ENCODE measurements at regions not wholly inside any gene's neighbourhood (a gene's known extent, or its start where the extent isn't known, plus 50 kb on each side); places are given as distances from the start of the nearest gene placed in this dataset.

DNA sequence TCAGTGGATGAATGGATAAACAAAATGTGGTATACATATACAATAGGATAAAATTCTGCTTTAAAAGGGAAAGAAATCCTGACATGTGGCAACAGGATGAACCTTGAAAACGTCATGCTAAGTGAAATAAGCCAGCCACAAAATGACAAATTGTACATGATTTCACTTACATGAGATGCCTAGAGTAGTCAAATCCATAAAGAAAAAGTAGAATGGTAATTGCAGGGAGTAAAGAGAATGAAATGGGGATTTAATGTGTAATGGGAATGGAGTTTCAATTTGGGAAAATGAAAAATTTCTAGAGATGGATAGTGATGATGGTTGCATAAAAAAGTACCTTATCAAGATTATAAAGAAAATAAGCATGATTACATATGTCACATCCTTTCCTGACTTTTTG is 1489.2 kb upstream of the C9orf72 start:
- Histone ChIP-seq H3K4me1 (replicated peaks) (no peaks in the 10 kb centered on the region), H3K27ac (no peak overlapping the region), H3K27me3 (replicated peaks; ENCODE audit: insufficient read depth) (no peaks in the 10 kb centered on the region), H3K9me3 (no peaks in the 10 kb centered on the region), H3K4me3 (no peak overlapping the region), H3K36me3 (no peaks in the 10 kb centered on the region)
- TF ChIP-seq CTCF (IDR thresholded peaks at IDR 0.05) (no peak), POLR2A (IDR thresholded peaks at IDR 0.05) (no peak), POLR2AphosphoS5 (IDR thresholded peaks at IDR 0.05) (no peak)
- 52% methylated on average over 1 of the region's 1 CpG for WGBS
- intact Hi-C loops (cut with DNase I), result no loop called here
- no peak for DNase-seq (ENCODE audit: low spot score)

DNA sequence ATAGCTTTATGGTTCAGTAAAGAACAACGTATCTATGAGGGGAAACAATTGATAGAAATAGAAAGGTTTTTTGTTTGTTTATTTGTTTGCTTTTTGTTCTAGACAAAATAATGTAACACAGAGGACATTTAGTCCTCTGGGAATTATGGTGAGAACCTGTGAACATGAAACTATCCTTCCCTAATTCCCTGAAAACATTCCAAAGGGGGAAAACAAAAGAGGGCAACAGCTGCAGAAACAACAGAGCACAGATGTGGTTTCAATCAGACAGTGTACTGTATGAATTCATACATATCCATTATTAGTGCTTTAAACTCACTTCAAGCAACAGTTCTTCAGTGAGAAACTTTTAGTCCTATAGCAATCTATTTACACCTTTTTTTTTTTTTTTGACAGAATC is 1489.8 kb upstream of the C9orf72 start:
- H3K27ac ChIP-seq, result no peak overlapping the region
- intact Hi-C loops (cut with DNase I), result no loop called here
- TF ChIP-seq POLR2A (IDR thresholded peaks at IDR 0.05) (no peak), CTCF (IDR thresholded peaks at IDR 0.05) (no peak), POLR2AphosphoS5 (IDR thresholded peaks at IDR 0.05) (no peak)
- DNase-seq (ENCODE audit: low spot score), result no peak
- no peaks in the 10 kb centered on the region for H3K36me3 ChIP-seq
- no peak overlapping the region for H3K4me3 ChIP-seq
- H3K27me3 ChIP-seq (replicated peaks; ENCODE audit: insufficient read depth), result no peaks in the 10 kb centered on the region
- no peaks in the 10 kb centered on the region for H3K9me3 ChIP-seq
- WGBS, result 70% methylated on average over 1 of the region's 1 CpG
- no peaks in the 10 kb centered on the region for H3K4me1 ChIP-seq (replicated peaks)

GRCh38 chr9:29066141-29066640 is 1492.9 kb upstream of the C9orf72 start:
- Histone ChIP-seq H3K27me3 (replicated peaks; ENCODE audit: insufficient read depth) (no peaks in the 10 kb centered on the region), H3K36me3 (no peaks in the 10 kb centered on the region), H3K9me3 (no peaks in the 10 kb centered on the region), H3K27ac (no peak overlapping the region), H3K4me3 (no peak overlapping the region), H3K4me1 (replicated peaks) (no peaks in the 10 kb centered on the region)
- TF ChIP-seq POLR2A (IDR thresholded peaks at IDR 0.05), result no peak
- no peak for TF ChIP-seq CTCF (IDR thresholded peaks at IDR 0.05)
- TF ChIP-seq POLR2AphosphoS5 (IDR thresholded peaks at IDR 0.05), result no peak
- intact Hi-C loops (cut with DNase I), result no loop called here
- WGBS, result 89% methylated on average over 3 of the region's 3 CpGs
- DNase-seq (ENCODE audit: low spot score), result no peak

GRCh38 chr9:29068461-29068860 is 1495.2 kb upstream of the C9orf72 start:
- Histone ChIP-seq H3K4me1 (replicated peaks) (no peaks in the 10 kb centered on the region), H3K4me3 (no peak overlapping the region), H3K9me3 (no peaks in the 10 kb centered on the region), H3K36me3 (no peaks in the 10 kb centered on the region), H3K27ac (no peak overlapping the region), H3K27me3 (replicated peaks; ENCODE audit: insufficient read depth) (no peaks in the 10 kb centered on the region)
- 45% methylated on average over 2 of the region's 2 CpGs for WGBS
- DNase-seq (ENCODE audit: low spot score), result no peak
- intact Hi-C loops (cut with DNase I), result no loop called here
- TF ChIP-seq CTCF (IDR thresholded peaks at IDR 0.05) (no peak), POLR2AphosphoS5 (IDR thresholded peaks at IDR 0.05) (no peak), POLR2A (IDR thresholded peaks at IDR 0.05) (no peak)

DNA sequence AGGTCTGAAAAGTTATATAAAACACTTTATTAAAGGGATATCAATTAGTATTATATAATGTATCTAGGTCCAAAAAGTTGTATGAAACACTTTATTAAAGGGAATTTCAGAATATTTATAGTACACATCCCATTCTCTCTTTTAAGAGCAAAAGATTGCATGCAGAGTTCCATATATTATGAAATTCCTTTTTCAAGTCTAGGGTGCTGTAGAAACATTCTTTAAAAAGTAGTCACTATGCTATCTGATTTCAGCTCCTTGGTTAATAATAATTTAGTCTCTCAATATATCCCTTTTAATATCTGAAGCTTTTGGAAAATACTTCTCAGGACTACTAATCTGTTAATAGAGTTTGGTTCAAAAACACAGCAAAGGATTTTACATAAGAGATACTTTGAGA is 1496.1 kb upstream of the C9orf72 start:
- H3K9me3 ChIP-seq, result no peaks in the 10 kb centered on the region
- no peak overlapping the region for H3K27ac ChIP-seq
- TF ChIP-seq CTCF (IDR thresholded peaks at IDR 0.05) (no peak), POLR2AphosphoS5 (IDR thresholded peaks at IDR 0.05) (no peak), POLR2A (IDR thresholded peaks at IDR 0.05) (no peak)
- H3K4me3 ChIP-seq, result no peak overlapping the region
- intact Hi-C loops (cut with DNase I), result no loop called here
- DNase-seq (ENCODE audit: low spot score), result no peak
- no peaks in the 10 kb centered on the region for H3K27me3 ChIP-seq (replicated peaks; ENCODE audit: insufficient read depth)
- no peaks in the 10 kb centered on the region for H3K4me1 ChIP-seq (replicated peaks)
- H3K36me3 ChIP-seq, result no peaks in the 10 kb centered on the region

All from prostate gland (tissue), 2 donors.